ENCODE measurements at regions not wholly inside any gene's neighbourhood (a gene's known extent, or its start where the extent isn't known, plus 50 kb on each side); places are given as distances from the start of the nearest gene placed in this dataset.
"Not testable (repeated sequence)": the region's sequence is repeated elsewhere in the genome, so short reads cannot be mapped to it uniquely, and the experiment has no call there.

- Mint-ChIP-seq H3K27ac (no peak overlapping the region), H3K36me3 (ENCODE audit: low read depth) (no peaks in the 10 kb centered on the region), H3K27me3 (ENCODE audit: low read depth) (no peaks in the 10 kb centered on the region), H3K9me3 (peaks cover 10% of the 10 kb centered on the region), H3K4me1 (ENCODE audit: low read depth) (no peaks in the 10 kb centered on the region), H3K4me3 (no peak overlapping the region)
- DNase-seq (ENCODE audit: low spot score): no peak
Observed at GRCh38 chr12:30323008-30323407, 372.7 kb downstream of the IPO8 start.

GRCh38 chr12:30320561-30320960, 375.1 kb downstream of the IPO8 start:
- Mint-ChIP-seq H3K9me3 (peaks cover 10% of the 10 kb centered on the region), H3K4me1 (ENCODE audit: low read depth) (no peaks in the 10 kb centered on the region), H3K27ac (no peak overlapping the region), H3K36me3 (ENCODE audit: low read depth) (no peaks in the 10 kb centered on the region), H3K27me3 (ENCODE audit: low read depth) (no peaks in the 10 kb centered on the region), H3K4me3 (no peak overlapping the region)
- DNase-seq (ENCODE audit: low spot score): no peak

- H3K27ac Mint-ChIP-seq: no peak overlapping the region
- H3K36me3 Mint-ChIP-seq (ENCODE audit: low read depth): no peaks in the 10 kb centered on the region
- no peaks in the 10 kb centered on the region for H3K4me1 Mint-ChIP-seq (ENCODE audit: low read depth)
- H3K9me3 Mint-ChIP-seq: no peaks in the 10 kb centered on the region
- no peak for DNase-seq (ENCODE audit: low spot score)
- H3K4me3 Mint-ChIP-seq: no peak overlapping the region
- H3K27me3 Mint-ChIP-seq (ENCODE audit: low read depth): no peaks in the 10 kb centered on the region
Observed at GRCh38 chr12:30314506-30315100, 381.1 kb downstream of the IPO8 start.

GRCh38 chr12:30308010-30308717, 387.5 kb downstream of the IPO8 start:
- H3K27me3 Mint-ChIP-seq (ENCODE audit: low read depth): no peaks in the 10 kb centered on the region
- no peak for DNase-seq (ENCODE audit: low spot score)
- H3K4me3 Mint-ChIP-seq: no peak overlapping the region
- no peaks in the 10 kb centered on the region for H3K4me1 Mint-ChIP-seq (ENCODE audit: low read depth)
- no peak overlapping the region for H3K27ac Mint-ChIP-seq
- H3K9me3 Mint-ChIP-seq: no peaks in the 10 kb centered on the region
- H3K36me3 Mint-ChIP-seq (ENCODE audit: low read depth): no peaks in the 10 kb centered on the region

- H3K9me3 Mint-ChIP-seq: no peaks in the 10 kb centered on the region
- H3K27ac Mint-ChIP-seq: no peak overlapping the region
- H3K4me3 Mint-ChIP-seq: no peak overlapping the region
- no peaks in the 10 kb centered on the region for H3K4me1 Mint-ChIP-seq (ENCODE audit: low read depth)
- no peaks in the 10 kb centered on the region for H3K36me3 Mint-ChIP-seq (ENCODE audit: low read depth)
- no peaks in the 10 kb centered on the region for H3K27me3 Mint-ChIP-seq (ENCODE audit: low read depth)
- DNase-seq (ENCODE audit: low spot score): no peak
Observed at GRCh38 chr12:30304528-30304927, 391.1 kb downstream of the IPO8 start.

- peaks cover 4% of the 10 kb centered on the region for H3K9me3 Mint-ChIP-seq
- no peaks in the 10 kb centered on the region for H3K4me1 Mint-ChIP-seq (ENCODE audit: low read depth)
- H3K27ac Mint-ChIP-seq: no peak overlapping the region
- no peak for DNase-seq (ENCODE audit: low spot score)
- H3K27me3 Mint-ChIP-seq (ENCODE audit: low read depth): no peaks in the 10 kb centered on the region
- no peak overlapping the region for H3K4me3 Mint-ChIP-seq
- no peaks in the 10 kb centered on the region for H3K36me3 Mint-ChIP-seq (ENCODE audit: low read depth)
Observed at GRCh38 chr12:30301291-30301690, 394.4 kb downstream of the IPO8 start.

- Mint-ChIP-seq H3K27ac (no peak overlapping the region), H3K4me1 (ENCODE audit: low read depth) (no peaks in the 10 kb centered on the region), H3K4me3 (no peak overlapping the region), H3K27me3 (ENCODE audit: low read depth) (no peaks in the 10 kb centered on the region), H3K9me3 (peaks cover 13% of the 10 kb centered on the region), H3K36me3 (ENCODE audit: low read depth) (no peaks in the 10 kb centered on the region)
- no peak for DNase-seq (ENCODE audit: low spot score)
Observed at GRCh38 chr12:30296486-30296885, 399.2 kb downstream of the IPO8 start.

- no peaks in the 10 kb centered on the region for H3K4me1 Mint-ChIP-seq (ENCODE audit: low read depth)
Observed at GRCh38 chr12:30286345-30286926, 409.2 kb downstream of the IPO8 start.

GRCh38 chr12:30278401-30278800, 417.3 kb downstream of the IPO8 start:
- Mint-ChIP-seq H3K27me3 (ENCODE audit: low read depth) (no peaks in the 10 kb centered on the region), H3K4me3 (no peak overlapping the region), H3K9me3 (peaks cover 2% of the 10 kb centered on the region), H3K36me3 (ENCODE audit: low read depth) (no peaks in the 10 kb centered on the region), H3K4me1 (ENCODE audit: low read depth) (no peaks in the 10 kb centered on the region), H3K27ac (no peak overlapping the region)
- no peak for DNase-seq (ENCODE audit: low spot score)

More at GRCh38 chr12:30286345-30286926, 409.2 kb downstream of the IPO8 start:
- Mint-ChIP-seq H3K27me3 (ENCODE audit: low read depth) (no peaks in the 10 kb centered on the region), H3K27ac (no peak overlapping the region), H3K9me3 (no peaks in the 10 kb centered on the region), H3K4me3 (no peak overlapping the region), H3K36me3 (ENCODE audit: low read depth) (no peaks in the 10 kb centered on the region)
- DNase-seq (ENCODE audit: low spot score): no peak

- peaks cover 11% of the 10 kb centered on the region for H3K9me3 Mint-ChIP-seq
- H3K4me3 Mint-ChIP-seq; H3K36me3 Mint-ChIP-seq (ENCODE audit: low read depth); DNase-seq (ENCODE audit: low spot score); H3K27me3 Mint-ChIP-seq (ENCODE audit: low read depth); H3K4me1 Mint-ChIP-seq (ENCODE audit: low read depth); H3K27ac Mint-ChIP-seq: not testable (repeated sequence)
Observed at GRCh38 chr12:30272515-30272914, 423.2 kb downstream of the IPO8 start.

GRCh38 chr12:30269496-30269895, 426.2 kb downstream of the IPO8 start:
- Mint-ChIP-seq H3K36me3 (ENCODE audit: low read depth) (no peaks in the 10 kb centered on the region), H3K4me1 (ENCODE audit: low read depth) (no peaks in the 10 kb centered on the region), H3K27ac (no peak overlapping the region), H3K9me3 (peaks cover 11% of the 10 kb centered on the region), H3K4me3 (no peak overlapping the region), H3K27me3 (ENCODE audit: low read depth) (no peaks in the 10 kb centered on the region)
- DNase-seq (ENCODE audit: low spot score): no peak

- H3K4me1 Mint-ChIP-seq (ENCODE audit: low read depth): no peaks in the 10 kb centered on the region
- no peak for DNase-seq (ENCODE audit: low spot score)
- H3K27ac Mint-ChIP-seq: no peak overlapping the region
- H3K27me3 Mint-ChIP-seq (ENCODE audit: low read depth): no peaks in the 10 kb centered on the region
- H3K4me3 Mint-ChIP-seq: no peak overlapping the region
- peaks cover 5% of the 10 kb centered on the region for H3K9me3 Mint-ChIP-seq
- no peaks in the 10 kb centered on the region for H3K36me3 Mint-ChIP-seq (ENCODE audit: low read depth)
Observed at GRCh38 chr12:30268041-30268440, 427.6 kb downstream of the IPO8 start.

- H3K36me3 Mint-ChIP-seq (ENCODE audit: low read depth): no peaks in the 10 kb centered on the region
- no peaks in the 10 kb centered on the region for H3K27me3 Mint-ChIP-seq (ENCODE audit: low read depth)
- peaks cover 5% of the 10 kb centered on the region for H3K9me3 Mint-ChIP-seq
- no peak overlapping the region for H3K4me3 Mint-ChIP-seq
- H3K27ac Mint-ChIP-seq: no peak overlapping the region
- no peaks in the 10 kb centered on the region for H3K4me1 Mint-ChIP-seq (ENCODE audit: low read depth)
- no peak for DNase-seq (ENCODE audit: low spot score)
Observed at GRCh38 chr12:30263434-30263833, 432.2 kb downstream of the IPO8 start.

GRCh38 chr12:30257618-30258017, 438.1 kb downstream of the IPO8 start:
- Mint-ChIP-seq H3K4me3 (no peak overlapping the region), H3K9me3 (no peaks in the 10 kb centered on the region), H3K4me1 (ENCODE audit: low read depth) (no peaks in the 10 kb centered on the region), H3K36me3 (ENCODE audit: low read depth) (no peaks in the 10 kb centered on the region), H3K27ac (no peak overlapping the region), H3K27me3 (ENCODE audit: low read depth) (no peaks in the 10 kb centered on the region)
- DNase-seq (ENCODE audit: low spot score): no peak

All from T-helper 2 cell treated with Interferon-gamma antibody and Interleukin-4, amounts not matched to agents 5 μg/mL and 100 μg/mL, for 36 hours (primary cell).